ENCODE measurements at regions not wholly inside any gene's neighbourhood (a gene's known extent, or its start where the extent isn't known, plus 50 kb on each side); places are given as distances from the start of the nearest gene placed in this dataset.

DNA sequence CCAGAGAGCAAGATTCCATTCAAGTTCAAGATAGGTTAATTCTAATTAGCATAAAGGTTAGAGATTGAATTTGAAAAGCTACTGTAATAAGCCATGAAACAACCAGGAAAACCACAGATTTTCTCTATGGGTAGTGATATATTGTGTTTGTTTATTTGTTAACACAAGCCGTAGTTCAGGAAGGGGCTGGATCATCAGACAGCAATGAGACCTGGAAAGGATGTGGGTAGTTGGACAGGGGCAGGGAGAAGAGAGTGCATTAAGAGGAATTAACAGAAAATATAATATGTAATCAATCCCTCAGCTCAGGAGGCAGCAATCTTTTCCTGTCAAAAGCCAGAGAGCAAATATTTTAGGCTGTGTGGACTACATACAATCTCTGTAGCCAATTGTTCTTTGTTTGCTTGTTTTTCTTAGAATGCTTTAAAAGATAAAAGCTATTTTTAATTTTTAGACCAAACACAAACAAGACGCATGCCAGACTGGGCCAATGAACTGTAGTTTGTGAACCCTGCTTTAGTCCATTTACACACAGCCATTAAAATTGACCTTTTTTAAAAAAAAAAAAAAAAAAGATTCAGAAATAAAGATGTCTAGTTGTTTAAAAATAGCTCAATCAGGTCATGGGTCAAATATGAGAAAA, 398.7 kb upstream of the MARCKS start:
- no peak for DNase-seq
- no peak overlapping the region for H3K27ac Mint-ChIP-seq
- H3K4me3 Mint-ChIP-seq, result no peak overlapping the region
- peaks cover 0 to 15% (median 2%) of the 10 kb centered on the region in 6 donors for H3K9me3 Mint-ChIP-seq
- no peaks in the 10 kb centered on the region for H3K36me3 Mint-ChIP-seq
- H3K27me3 Mint-ChIP-seq (ENCODE audit: low read depth in 3 of 3), result peaks cover 3 to 6% (median 6%) of the 10 kb centered on the region in 3 donors
- no peaks in the 10 kb centered on the region for H3K4me1 Mint-ChIP-seq

DNA sequence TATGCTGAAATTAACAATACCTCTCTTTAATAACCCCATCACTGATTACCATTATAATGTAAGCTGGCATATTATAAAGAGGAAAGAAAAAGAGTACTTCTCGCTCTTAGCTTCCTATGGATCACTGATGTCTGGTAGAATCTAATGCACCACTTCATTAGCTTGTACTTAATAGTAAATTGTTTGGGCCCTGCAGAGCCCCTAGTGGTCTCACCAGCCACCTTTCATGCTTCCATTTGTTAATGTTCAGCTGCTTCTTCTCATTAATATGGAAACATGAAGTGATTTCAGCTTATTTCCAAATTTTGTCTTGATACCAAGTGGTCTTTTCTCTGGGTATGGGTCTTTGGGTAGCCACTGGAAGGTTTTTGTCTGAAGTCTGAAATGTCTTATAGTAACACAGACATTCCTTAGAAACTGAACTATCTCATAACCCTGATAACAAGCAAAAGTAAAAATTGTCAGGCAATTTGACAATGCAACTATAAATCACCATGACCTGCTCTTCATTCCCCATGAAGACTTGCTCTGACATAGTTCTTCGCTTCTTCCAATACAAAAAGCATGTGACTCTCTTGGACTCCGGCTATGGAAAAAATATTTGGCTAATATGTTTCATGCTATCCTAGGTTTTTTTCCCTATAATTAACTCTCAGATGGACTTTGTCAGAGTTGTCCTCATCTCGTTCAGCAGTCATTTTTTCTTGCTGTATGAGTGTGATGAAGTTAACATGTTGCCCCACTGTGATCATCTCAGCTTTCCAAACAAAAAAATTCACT, 395.8 kb upstream of the MARCKS start:
- no peaks in the 10 kb centered on the region for H3K36me3 Mint-ChIP-seq
- no peak for DNase-seq
- H3K4me3 Mint-ChIP-seq, result no peak overlapping the region
- peaks cover 4% of the 10 kb centered on the region in 3 donors for H3K27me3 Mint-ChIP-seq (ENCODE audit: low read depth in 3 of 3)
- no peak overlapping the region for H3K27ac Mint-ChIP-seq
- H3K9me3 Mint-ChIP-seq, result peaks cover 0 to 8% (median 3%) of the 10 kb centered on the region in 6 donors
- no peaks in the 10 kb centered on the region for H3K4me1 Mint-ChIP-seq

DNA sequence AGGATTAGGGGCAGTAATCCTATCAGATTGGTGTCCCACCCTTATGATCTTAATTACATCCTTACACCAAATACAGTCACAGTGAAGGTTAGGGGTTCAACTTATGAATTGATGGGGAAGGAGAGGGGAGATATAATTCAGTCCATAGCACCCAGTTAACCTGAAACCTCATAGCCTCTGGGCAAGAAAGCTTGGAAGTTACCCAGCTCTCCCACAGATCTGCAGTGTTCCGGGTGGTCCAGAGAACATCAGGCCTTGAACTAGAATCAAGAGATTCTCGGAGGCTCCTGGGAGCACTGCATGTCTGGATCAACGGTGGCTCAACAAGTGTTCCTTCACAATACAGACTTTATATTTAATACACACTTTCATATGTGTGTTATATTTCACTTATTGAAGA, 392.6 kb upstream of the MARCKS start:
- no peak overlapping the region for H3K4me3 Mint-ChIP-seq
- peaks cover 0 to 3% (median 2%) of the 10 kb centered on the region in 6 donors for H3K9me3 Mint-ChIP-seq
- no peak for DNase-seq
- no peak overlapping the region for H3K27ac Mint-ChIP-seq
- no peaks in the 10 kb centered on the region for H3K4me1 Mint-ChIP-seq
- H3K36me3 Mint-ChIP-seq, result no peaks in the 10 kb centered on the region
- peaks cover 2 to 4% (median 3%) of the 10 kb centered on the region in 3 donors for H3K27me3 Mint-ChIP-seq (ENCODE audit: low read depth in 3 of 3)

DNA sequence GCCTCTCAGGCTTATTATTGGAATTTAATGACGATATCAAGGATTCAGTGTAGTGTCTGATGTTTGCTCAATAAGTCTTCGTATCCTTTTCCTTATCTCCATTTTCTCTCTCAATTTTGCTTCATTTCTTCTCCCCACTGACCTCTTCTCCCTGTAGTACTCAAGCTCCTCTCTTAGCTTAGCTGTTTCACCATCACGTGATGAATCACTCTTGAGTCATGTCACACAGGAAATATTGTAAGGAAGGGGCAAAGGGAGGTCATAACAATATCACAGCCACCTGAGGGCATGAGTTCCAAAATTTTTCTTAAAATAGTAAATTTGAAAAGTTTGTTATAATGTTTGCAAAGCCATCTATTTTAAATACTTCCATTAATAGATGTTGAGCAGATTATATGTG, 392.2 kb upstream of the MARCKS start:
- no peak overlapping the region for H3K4me3 Mint-ChIP-seq
- peaks cover 2 to 4% (median 3%) of the 10 kb centered on the region in 3 donors for H3K27me3 Mint-ChIP-seq (ENCODE audit: low read depth in 3 of 3)
- H3K9me3 Mint-ChIP-seq, result peaks cover 0 to 3% (median 2%) of the 10 kb centered on the region in 6 donors
- no peaks in the 10 kb centered on the region for H3K36me3 Mint-ChIP-seq
- H3K4me1 Mint-ChIP-seq, result no peaks in the 10 kb centered on the region
- DNase-seq, result no peak
- H3K27ac Mint-ChIP-seq, result no peak overlapping the region

DNA sequence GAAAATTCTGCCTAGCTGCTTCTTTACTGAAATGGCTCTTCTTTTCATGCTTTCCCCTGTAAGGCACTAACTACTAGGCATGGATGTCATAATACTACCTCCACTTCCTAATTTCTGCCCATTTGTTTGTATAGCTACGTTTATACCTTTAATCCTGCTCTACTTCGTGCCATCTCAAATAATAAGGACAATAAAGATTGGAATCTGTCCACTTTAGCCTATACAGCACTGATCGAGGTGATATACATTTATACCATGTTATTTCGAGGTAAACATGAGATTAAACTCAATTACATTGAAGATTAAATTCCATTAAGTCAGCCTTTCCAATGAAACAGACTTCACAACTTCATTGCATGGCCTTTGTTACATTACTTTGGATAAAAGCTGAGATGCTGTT, 390.6 kb upstream of the MARCKS start:
- H3K27me3 Mint-ChIP-seq (ENCODE audit: low read depth in 3 of 3), result peaks cover 2 to 5% (median 4%) of the 10 kb centered on the region in 3 donors
- no peak overlapping the region for H3K4me3 Mint-ChIP-seq
- H3K36me3 Mint-ChIP-seq, result no peaks in the 10 kb centered on the region
- H3K4me1 Mint-ChIP-seq, result no peaks in the 10 kb centered on the region
- DNase-seq, result no peak
- no peak overlapping the region for H3K27ac Mint-ChIP-seq
- H3K9me3 Mint-ChIP-seq, result peaks cover 0 to 13% (median 3%) of the 10 kb centered on the region in 6 donors

DNA sequence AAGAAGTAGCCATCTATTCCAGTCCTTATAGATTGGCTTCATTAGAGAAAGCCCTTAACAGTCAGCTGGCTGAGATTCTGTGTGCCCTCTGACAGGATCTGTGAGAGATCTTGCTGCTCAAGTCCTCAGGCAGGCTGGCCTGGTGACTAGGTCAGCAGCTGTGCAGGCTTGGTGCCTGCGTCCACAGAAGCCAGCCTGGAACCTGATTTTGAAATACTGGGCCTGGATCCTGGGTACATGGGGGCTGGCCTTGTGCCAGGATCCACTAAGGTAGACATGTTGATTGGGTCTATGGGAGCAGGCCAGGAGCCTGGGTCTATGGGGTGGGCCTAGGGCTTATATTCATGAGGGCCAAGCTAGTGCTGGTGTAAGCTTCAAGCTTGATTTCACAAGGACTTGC, 381.8 kb upstream of the MARCKS start:
- DNase-seq, result no peak
- Mint-ChIP-seq H3K27me3 (ENCODE audit: low read depth in 3 of 3) (peaks cover 0 to 6% (median 2%) of the 10 kb centered on the region in 3 donors), H3K4me1 (no peaks in the 10 kb centered on the region), H3K4me3 (no peak overlapping the region), H3K9me3 (peaks cover 0 to 11% (median 6%) of the 10 kb centered on the region in 6 donors), H3K36me3 (no peaks in the 10 kb centered on the region), H3K27ac (no peak overlapping the region)

DNA sequence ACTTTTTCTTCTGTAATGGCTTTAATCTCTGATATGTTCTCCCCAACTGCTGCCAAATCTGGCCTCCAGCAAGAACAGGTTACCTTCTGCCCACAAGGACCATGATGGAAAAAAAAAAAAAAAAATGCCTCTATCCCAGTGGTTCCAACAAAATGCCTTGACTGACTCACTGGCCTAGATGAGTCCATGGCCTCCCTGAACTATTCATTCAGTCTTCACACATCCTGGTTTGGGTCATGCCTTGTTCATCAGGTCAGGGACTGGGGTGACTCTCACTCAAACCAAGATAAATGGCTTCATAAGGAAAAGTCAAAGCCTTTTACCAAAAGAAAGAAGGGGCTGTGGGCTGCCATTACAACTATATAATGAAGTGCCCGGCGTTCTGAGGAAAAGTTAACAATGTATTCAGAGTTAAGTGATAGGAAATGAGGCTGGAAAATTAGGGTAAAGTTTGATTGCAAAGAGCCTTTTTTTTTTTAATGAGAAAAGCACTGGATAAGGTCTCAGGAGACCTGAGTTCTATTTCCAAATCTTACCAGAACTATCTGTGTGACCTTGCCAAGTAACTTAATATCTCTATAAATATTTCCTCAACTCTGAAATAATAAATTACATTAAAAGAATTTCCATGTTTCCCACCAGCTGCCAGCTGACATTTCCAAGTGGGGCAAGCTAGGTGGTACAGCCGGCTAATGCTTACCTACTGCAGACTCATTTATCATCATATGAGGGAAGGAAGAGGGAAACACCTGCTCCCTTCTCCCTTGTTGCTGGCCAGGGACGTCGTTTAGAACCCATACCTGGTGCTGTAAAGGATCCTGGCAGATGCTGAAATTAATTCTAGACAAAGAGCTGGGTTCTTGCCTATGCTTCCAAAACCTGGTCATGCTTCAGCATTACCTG, 380.0 kb upstream of the MARCKS start:
- H3K4me3 Mint-ChIP-seq, result no peak overlapping the region

DNA sequence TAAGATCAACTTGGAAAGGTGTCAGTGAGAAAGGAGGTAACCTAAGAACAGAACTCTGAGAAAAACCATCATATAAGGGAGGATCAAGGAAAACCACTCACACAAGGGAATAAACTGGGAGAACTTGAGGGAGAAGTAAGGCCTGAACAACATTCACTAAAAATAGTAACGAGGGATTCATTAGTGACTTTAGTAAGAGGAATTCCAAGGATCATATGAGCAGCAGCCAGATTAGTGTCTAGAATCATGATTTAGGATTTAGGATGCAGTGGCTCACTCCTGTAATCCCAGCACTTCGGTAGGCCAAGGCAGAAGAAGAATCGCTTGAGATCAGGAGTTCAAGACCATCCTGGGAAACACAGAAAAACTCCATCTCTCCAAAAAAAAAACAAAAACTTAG, 376.5 kb upstream of the MARCKS start:
- Mint-ChIP-seq H3K36me3 (no peaks in the 10 kb centered on the region), H3K27me3 (ENCODE audit: low read depth in 3 of 3) (no peaks in the 10 kb centered on the region), H3K9me3 (peaks cover 0 to 4% (median 0%) of the 10 kb centered on the region in 6 donors), H3K4me3 (no peak overlapping the region), H3K27ac (no peak overlapping the region), H3K4me1 (no peaks in the 10 kb centered on the region)
- DNase-seq, result no peak

More for the DNA sequence above, 380.0 kb upstream of the MARCKS start:
- H3K36me3 Mint-ChIP-seq, result no peaks in the 10 kb centered on the region
- no peak for DNase-seq
- peaks cover 0 to 4% (median 2%) of the 10 kb centered on the region in 3 donors for H3K27me3 Mint-ChIP-seq (ENCODE audit: low read depth in 3 of 3)
- peaks cover 0 to 8% (median 3%) of the 10 kb centered on the region in 6 donors for H3K9me3 Mint-ChIP-seq
- no peak overlapping the region for H3K27ac Mint-ChIP-seq
- H3K4me1 Mint-ChIP-seq, result no peaks in the 10 kb centered on the region

DNA sequence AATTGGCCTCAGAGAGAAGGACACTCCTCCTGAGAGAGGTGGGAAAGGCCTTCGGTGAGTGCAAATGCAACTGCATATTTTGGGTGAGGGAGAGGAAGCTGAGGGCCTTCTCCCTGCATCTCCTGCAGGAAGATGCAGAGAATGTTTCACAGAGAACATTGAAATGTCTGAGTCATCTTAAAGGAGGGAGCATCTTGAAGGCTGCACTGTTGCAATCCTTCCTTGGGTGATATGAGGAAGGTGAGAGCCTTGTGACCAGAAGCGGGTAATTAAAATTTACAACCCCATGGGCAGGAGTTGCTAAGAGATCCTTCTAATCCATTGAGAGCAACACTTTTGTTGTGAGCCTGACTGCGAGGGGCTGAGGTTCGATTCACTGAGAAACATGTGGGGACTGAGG, 375.7 kb upstream of the MARCKS start:
- DNase-seq, result no peak
- Mint-ChIP-seq H3K36me3 (no peaks in the 10 kb centered on the region), H3K4me3 (no peak overlapping the region), H3K27ac (no peak overlapping the region), H3K27me3 (ENCODE audit: low read depth in 3 of 3) (peaks cover 0 to under 1% (median 0%) of the 10 kb centered on the region in 3 donors), H3K9me3 (peaks cover 0 to 4% (median 0%) of the 10 kb centered on the region in 6 donors), H3K4me1 (no peaks in the 10 kb centered on the region)

DNA sequence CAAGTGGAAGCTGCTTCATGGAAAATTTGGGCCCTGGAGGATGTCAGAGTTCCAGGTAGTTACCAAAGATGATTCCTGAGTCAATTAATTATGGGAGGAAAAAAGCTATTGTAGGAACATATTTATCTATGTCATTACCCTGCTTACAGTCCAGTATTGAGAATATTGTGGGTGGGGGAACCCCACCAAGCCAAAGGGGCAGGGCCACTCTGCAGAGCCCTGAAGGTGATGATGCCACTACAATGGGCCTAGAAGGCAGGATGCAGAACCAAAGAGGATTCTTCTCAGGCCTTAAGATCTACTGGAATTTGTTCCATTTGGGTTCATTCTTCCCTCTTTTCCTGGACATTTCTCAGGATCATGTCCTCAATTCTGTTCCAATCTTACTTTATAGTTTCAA, 375.2 kb upstream of the MARCKS start:
- peaks cover 0 to 3% (median 0%) of the 10 kb centered on the region in 3 donors for H3K27me3 Mint-ChIP-seq (ENCODE audit: low read depth in 3 of 3)

DNA sequence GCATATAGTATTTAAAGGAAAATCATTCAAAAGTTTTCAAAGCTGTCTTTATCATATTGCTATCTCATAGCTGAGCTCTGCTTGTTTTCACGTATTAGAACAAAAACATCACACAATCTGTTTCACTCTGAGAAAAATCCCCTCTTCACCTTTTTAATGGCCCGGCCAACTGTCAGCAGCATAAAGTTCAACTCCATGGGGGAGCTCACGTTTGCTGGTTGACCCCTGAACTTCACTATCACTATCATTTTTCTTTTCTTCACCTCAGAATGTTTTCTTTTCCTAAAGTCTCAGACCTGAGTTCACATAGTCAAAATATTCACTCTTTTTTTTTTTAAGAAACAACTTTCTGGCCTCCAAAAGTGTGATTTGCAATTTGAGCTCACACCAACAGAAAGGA, 374.4 kb upstream of the MARCKS start:
- Mint-ChIP-seq H3K27ac (no peak overlapping the region), H3K4me3 (no peak overlapping the region), H3K36me3 (no peaks in the 10 kb centered on the region), H3K27me3 (ENCODE audit: low read depth in 3 of 3) (peaks cover 0 to 3% (median 0%) of the 10 kb centered on the region in 3 donors), H3K4me1 (no peaks in the 10 kb centered on the region), H3K9me3 (peaks cover 0 to 4% (median 1%) of the 10 kb centered on the region in 6 donors)
- no peak for DNase-seq

More for the DNA sequence above, 375.2 kb upstream of the MARCKS start:
- Mint-ChIP-seq H3K4me3 (no peak overlapping the region), H3K27ac (no peak overlapping the region), H3K9me3 (peaks cover 0 to 4% (median under 1%) of the 10 kb centered on the region in 6 donors), H3K4me1 (no peaks in the 10 kb centered on the region), H3K36me3 (no peaks in the 10 kb centered on the region)
- no peak for DNase-seq

DNA sequence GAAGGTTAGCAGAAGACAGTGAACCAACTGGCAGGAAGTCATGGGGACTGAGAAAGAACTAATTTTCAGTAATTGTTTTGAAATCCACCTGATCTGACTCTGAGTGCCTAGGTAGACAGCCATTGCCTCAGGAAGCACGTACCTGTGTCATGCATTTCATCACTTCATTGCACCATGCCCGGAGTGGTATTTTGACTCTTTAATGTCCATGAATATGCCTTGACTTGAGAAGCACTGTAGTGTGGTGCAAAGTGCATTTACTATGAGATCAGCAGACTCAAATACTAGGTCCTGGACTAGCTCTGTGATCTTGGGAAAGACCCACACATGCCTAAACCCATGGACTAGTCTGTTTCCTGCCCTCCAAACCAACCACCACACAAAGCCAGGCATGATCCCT, 370.9 kb upstream of the MARCKS start:
- peaks cover 0 to 4% (median 1%) of the 10 kb centered on the region in 6 donors for H3K9me3 Mint-ChIP-seq
- no peak overlapping the region for H3K27ac Mint-ChIP-seq
- no peak overlapping the region for H3K4me3 Mint-ChIP-seq
- no peaks in the 10 kb centered on the region for H3K4me1 Mint-ChIP-seq
- peaks cover 0 to 3% (median 0%) of the 10 kb centered on the region in 3 donors for H3K27me3 Mint-ChIP-seq (ENCODE audit: low read depth in 3 of 3)
- no peak for DNase-seq
- H3K36me3 Mint-ChIP-seq, result no peaks in the 10 kb centered on the region

DNA sequence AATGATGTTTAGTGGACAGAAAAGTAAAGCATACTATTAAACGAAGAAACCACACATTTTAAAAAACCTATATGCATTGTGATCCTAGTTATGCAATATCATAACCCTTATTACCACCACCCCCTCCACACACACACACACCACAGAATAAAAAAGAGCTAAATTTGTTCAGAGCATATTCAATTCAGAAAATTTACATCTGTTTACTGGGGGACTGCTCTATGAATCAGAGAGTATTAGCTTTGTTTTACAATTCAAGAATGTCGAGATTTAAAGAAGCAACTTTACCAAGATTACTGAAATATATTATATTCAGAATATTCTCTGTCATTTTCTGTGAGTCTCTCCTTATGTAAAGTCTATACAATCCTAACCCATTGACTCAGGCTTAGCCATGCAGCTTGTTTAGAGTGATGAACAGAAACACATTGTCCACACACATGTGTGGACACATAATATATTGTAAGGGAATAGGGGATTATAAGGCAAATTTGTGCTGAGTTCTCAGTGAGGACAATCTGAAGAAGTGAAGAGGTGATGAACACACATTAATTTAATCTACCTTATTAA, 369.6 kb upstream of the MARCKS start:
- no peak overlapping the region for H3K27ac Mint-ChIP-seq
- no peaks in the 10 kb centered on the region for H3K4me1 Mint-ChIP-seq
- no peak for DNase-seq
- H3K36me3 Mint-ChIP-seq, result no peaks in the 10 kb centered on the region
- H3K27me3 Mint-ChIP-seq (ENCODE audit: low read depth in 3 of 3), result peaks cover 0 to 3% (median 0%) of the 10 kb centered on the region in 3 donors
- H3K4me3 Mint-ChIP-seq, result no peak overlapping the region
- peaks cover 0 to 4% (median 1%) of the 10 kb centered on the region in 6 donors for H3K9me3 Mint-ChIP-seq

Data from immature natural killer cell (primary cell).